ENCODE measurements at regions not wholly inside any gene's neighbourhood (a gene's known extent, or its start where the extent isn't known, plus 50 kb on each side); places are given as distances from the start of the nearest gene placed in this dataset.

DNA sequence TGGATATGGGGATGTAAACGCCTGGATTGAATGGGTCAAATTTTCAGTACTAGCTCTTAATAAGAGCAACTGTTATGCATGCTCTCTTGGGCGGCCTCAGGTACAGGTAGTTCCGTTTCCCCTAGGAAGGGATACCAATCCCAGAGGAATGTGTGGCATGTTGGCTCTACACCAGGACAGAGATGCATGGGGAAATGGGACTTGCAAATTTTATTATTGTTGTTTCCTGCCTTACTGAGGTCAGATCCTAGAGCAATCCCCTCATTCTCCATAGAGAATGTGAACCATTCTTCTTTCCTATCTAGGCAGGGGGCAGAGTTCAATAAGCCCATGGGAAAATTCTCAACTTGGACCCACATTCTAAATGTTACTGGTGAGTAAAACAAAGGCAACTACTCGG is 361.8 kb upstream of the FGF16 start:
- no peaks in the 10 kb centered on the region for H3K9me3 ChIP-seq
- peaks cover 0 to 8% (median 0%) of the 10 kb centered on the region in 3 donors for H3K27me3 ChIP-seq (ENCODE audit: insufficient read depth in 3 of 3, low read length in 2 of 3)
- H3K27ac ChIP-seq: no peak overlapping the region
- TF ChIP-seq, protein P1, sequence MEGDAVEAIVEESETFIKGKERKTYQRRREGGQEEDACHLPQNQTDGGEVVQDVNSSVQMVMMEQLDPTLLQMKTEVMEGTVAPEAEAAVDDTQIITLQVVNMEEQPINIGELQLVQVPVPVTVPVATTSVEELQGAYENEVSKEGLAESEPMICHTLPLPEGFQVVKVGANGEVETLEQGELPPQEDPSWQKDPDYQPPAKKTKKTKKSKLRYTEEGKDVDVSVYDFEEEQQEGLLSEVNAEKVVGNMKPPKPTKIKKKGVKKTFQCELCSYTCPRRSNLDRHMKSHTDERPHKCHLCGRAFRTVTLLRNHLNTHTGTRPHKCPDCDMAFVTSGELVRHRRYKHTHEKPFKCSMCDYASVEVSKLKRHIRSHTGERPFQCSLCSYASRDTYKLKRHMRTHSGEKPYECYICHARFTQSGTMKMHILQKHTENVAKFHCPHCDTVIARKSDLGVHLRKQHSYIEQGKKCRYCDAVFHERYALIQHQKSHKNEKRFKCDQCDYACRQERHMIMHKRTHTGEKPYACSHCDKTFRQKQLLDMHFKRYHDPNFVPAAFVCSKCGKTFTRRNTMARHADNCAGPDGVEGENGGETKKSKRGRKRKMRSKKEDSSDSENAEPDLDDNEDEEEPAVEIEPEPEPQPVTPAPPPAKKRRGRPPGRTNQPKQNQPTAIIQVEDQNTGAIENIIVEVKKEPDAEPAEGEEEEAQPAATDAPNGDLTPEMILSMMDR (IDR thresholded peaks at IDR 0.05): no peak
- no peaks in the 10 kb centered on the region for H3K36me3 ChIP-seq (ENCODE audit: insufficient read depth in 1 of 2, low read depth in 1 of 2)
- whole genome bisulfite sequencing, 3 donors: 67 to 75% (median 72%) methylated on average over 4 of the region's 4 CpGs
- intact Hi-C loops (cut with DNase I): no loop called here
- no peak overlapping the region for H3K4me3 ChIP-seq
- H3K4me1 ChIP-seq: no peaks in the 10 kb centered on the region
- no peak for DNase-seq
- ATAC-seq: no peak

DNA sequence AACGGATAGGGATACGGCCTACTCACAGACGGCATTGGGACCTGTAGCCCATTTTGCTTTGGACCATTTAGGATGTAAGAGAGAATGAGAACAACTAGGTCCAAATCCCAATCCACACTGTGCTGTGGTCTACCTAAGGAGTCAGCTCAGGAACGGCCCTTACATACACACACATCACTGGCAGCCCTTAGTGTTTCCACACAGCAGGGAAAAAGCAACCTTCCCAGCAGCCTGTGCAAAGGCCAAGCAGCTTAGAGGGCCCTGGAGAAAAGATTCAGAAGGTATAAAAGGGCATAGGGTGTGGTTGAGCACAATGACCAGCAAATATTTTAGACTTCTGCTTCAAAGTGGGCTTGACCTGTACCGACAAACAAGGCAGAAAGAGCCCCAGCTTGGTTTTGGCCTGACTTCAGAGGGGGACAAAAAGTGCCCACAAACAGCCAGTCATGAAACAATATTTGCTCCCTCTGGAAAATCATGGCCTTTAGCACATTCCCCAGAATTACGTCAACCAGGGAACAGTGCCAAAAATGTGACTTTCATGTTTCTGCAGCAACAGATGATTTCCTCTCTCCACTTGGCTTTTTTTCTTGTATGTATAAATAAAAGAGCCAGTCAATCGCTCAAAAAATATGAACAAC is 359.5 kb upstream of the FGF16 start:
- ATAC-seq (peak in 1 of 4 donors; percentile 56), DNase-seq (peak in 1 of 2 donors; percentile 17)
- Histone ChIP-seq H3K27me3 (ENCODE audit: insufficient read depth in 3 of 3, low read length in 2 of 3) (peaks cover 0 to 8% (median 0%) of the 10 kb centered on the region in 3 donors), H3K27ac (peak overlapping the region; percentile 21), H3K36me3 (ENCODE audit: insufficient read depth in 1 of 2, low read depth in 1 of 2) (no peaks in the 10 kb centered on the region), H3K4me1 (no peaks in the 10 kb centered on the region), H3K9me3 (no peaks in the 10 kb centered on the region), H3K4me3 (no peak overlapping the region)
- TF ChIP-seq, protein P1 (IDR thresholded peaks at IDR 0.05): no peak
- WGBS, 3 donors: 34 to 43% (median 40%) methylated on average over 7 of the region's 7 CpGs
- intact Hi-C loops (cut with DNase I): no loop called here

DNA sequence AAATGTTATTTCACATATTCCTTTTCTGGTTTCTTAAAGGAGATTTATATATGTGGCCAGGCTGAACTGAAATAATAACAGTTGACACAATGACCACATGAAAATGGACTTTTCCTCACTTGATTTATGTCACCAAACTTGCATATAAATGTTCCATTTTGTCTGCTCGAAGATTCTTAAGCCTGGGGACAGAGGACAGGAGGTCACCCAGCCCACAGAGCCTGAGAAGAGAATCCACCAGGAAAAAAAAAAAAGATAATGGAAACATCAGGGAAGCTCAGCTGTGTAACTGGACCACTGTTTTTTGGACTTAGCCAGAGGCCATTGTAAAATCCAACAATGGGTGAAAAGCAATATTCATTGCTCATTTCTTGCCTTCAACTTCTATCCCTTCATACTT is 359.0 kb upstream of the FGF16 start:
- TF ChIP-seq, protein P1 (IDR thresholded peaks at IDR 0.05): no peak
- ATAC-seq: no peak
- no peaks in the 10 kb centered on the region for H3K36me3 ChIP-seq (ENCODE audit: insufficient read depth in 1 of 2, low read depth in 1 of 2)
- no peaks in the 10 kb centered on the region for H3K9me3 ChIP-seq
- peak overlapping the region; percentile 21 for H3K27ac ChIP-seq
- no peak overlapping the region for H3K4me3 ChIP-seq
- H3K4me1 ChIP-seq: no peaks in the 10 kb centered on the region
- 0 to 27% (median 5%) methylated on average over 1 of the region's 1 CpG for WGBS, 3 donors
- intact Hi-C loops (cut with DNase I): no loop called here
- DNase-seq: no peak
- peaks cover 0 to 8% (median 0%) of the 10 kb centered on the region in 3 donors for H3K27me3 ChIP-seq (ENCODE audit: insufficient read depth in 3 of 3, low read length in 2 of 3)

DNA sequence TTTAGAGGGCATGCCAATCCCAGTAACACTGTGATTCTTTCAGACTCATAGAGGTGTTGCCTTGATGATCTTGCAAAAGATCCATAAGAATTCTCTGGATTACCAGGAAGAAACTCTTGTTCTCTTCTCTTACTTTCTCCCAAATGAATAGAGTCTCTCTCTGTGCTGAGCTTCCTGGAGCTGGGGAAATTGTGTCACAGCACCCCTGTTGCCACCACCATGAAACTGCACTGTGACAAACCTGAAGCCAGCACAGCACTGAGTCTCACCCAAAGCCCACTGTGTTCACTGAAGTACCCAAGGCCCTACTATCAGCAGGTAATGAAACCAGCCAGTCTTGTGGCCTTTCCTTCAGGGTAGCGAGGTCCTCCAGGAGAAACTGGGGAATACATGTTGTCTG is 332.7 kb upstream of the FGF16 start:
- H3K9me3 ChIP-seq: no peaks in the 10 kb centered on the region
- peaks cover 0 to 6% (median 0%) of the 10 kb centered on the region in 3 donors for H3K27me3 ChIP-seq (ENCODE audit: insufficient read depth in 3 of 3, low read length in 2 of 3)
- intact Hi-C loops (cut with DNase I): no loop called here
- ATAC-seq: no peak
- no peak overlapping the region for H3K4me3 ChIP-seq
- DNase-seq: no peak
- 64 to 97% (median 85%) methylated on average over 1 of the region's 1 CpG for WGBS, 3 donors
- TF ChIP-seq, protein P1 (IDR thresholded peaks at IDR 0.05): no peak
- no peak overlapping the region for H3K27ac ChIP-seq
- no peaks in the 10 kb centered on the region for H3K4me1 ChIP-seq
- H3K36me3 ChIP-seq (ENCODE audit: insufficient read depth in 1 of 2, low read depth in 1 of 2): no peaks in the 10 kb centered on the region

DNA sequence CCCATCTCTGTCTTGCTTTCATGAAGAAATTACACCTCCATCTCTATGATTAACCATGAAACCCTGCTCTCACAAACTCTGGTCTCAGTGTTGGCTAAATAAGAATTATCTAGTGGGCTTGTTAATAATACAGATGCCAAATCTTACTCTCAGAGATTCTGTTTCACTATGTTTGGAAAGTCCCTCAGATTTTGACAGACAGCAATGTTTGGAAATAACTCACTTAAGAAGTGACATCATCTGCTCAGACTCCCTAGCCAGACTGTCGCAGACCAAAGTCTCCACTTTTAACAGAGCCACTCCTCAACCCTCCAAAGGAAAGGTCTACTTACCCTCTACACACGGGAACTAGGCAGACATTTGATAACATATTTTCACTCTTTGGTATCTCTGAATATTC is 328.5 kb upstream of the FGF16 start:
- H3K4me3 ChIP-seq: no peak overlapping the region
- intact Hi-C loops (cut with DNase I): no loop called here
- DNase-seq (no peak), ATAC-seq (no peak)
- no peaks in the 10 kb centered on the region for H3K36me3 ChIP-seq (ENCODE audit: insufficient read depth in 1 of 2, low read depth in 1 of 2)
- TF ChIP-seq, protein P1 (IDR thresholded peaks at IDR 0.05): no peak
- H3K27me3 ChIP-seq (ENCODE audit: insufficient read depth in 3 of 3, low read length in 2 of 3): peaks cover 0 to 6% (median 0%) of the 10 kb centered on the region in 3 donors
- WGBS, 3 donors: 20 to 66% (median 27%) methylated on average over 2 of the region's 2 CpGs
- no peaks in the 10 kb centered on the region for H3K4me1 ChIP-seq
- H3K27ac ChIP-seq: no peak overlapping the region
- H3K9me3 ChIP-seq: no peaks in the 10 kb centered on the region

Measured in psoas muscle (tissue), 7 donors.